HCT116 (cell line): ENCODE measurements at regions not wholly inside any gene's neighbourhood (a gene's known extent, or its start where the extent isn't known, plus 50 kb on each side); places are given as distances from the start of the nearest gene placed in this dataset.

Experiments used
- ATAC-seq: fragments of 200-7000 bp; cut with Tn5 transposase; 2 replicates; pipeline ENCODE4 v1.9.1; 2020; ENCODE audit warnings: mild to moderate bottlenecking, moderate library complexity
- BruUV-seq: library from RNA; stranded (reverse); fragments of 400-500 nt; replicated peaks from 2 replicates; lab custom pipeline; 2021; lab: Mats Ljungman, UMichigan
- CTCF ChIA-PET: fragments of 300-600 bp; sonication (Branson Sonifier 250); formaldehyde crosslinking; loops from one replicate; lab custom pipeline; 2021; ENCODE audit warnings: antibody characterized with exemption; lab: Charles Lee
- POLR2A ChIA-PET: fragments of 300-600, 350-600 bp; sonication (Branson Sonifier 250); formaldehyde crosslinking; loops from one replicate; lab custom pipeline; 2021; ENCODE audit warnings: antibody characterized with exemption; lab: Charles Lee
- RAD21 ChIA-PET, 2 experiments: fragments of 300-600 bp; sonication (Branson Sonifier 250); formaldehyde crosslinking; loops; one replicate each; lab custom pipeline; 2023; ENCODE audit warnings: low total read pairs in 2 of 2; ENCODE audit not compliant: uncharacterized antibody in 2 of 2, unreplicated experiment in 2 of 2, low non-redundant PET in 1 of 2; lab: Charles Lee
- DNase-seq: peaks from one replicate; pipeline ENCODE4 v3.0.0-alpha.2; 2010; ENCODE audit warnings: low read depth, low spot score
- H2AFZ ChIP-seq: fragments of 200-600 bp; shearing (Covaris generic), sonication (generic); 2 replicates; pipeline ENCODE4 v1.6.1; 2017; ENCODE audit warnings: low read depth, mixed run types, mixed read lengths, antibody characterized with exemption, low read length; ENCODE audit not compliant: poor library complexity, severe bottlenecking
- H3K27ac ChIP-seq: 2 replicates; pipeline ENCODE4 v1.5.1; 2012; ENCODE audit warnings: low read depth, low read length
- H3K27me3 ChIP-seq: fragments of 200-600 bp; sonication (generic); 2 replicates; pipeline ENCODE4 v1.6.1; 2016; ENCODE audit warnings: mixed run types, low read length, mixed read lengths; ENCODE audit not compliant: insufficient read depth
- H3K36me3 ChIP-seq, 2 experiments: fragments of 200-500 bp in 1 of 2; fragments of 200-600 bp in 1 of 2; sonication (Bioruptor generic) in 1 of 2; sonication (generic) in 1 of 2; 2 replicates each; pipeline versions ENCODE4 v1.5.1 to v1.6.1; 2014 to 2016; ENCODE audit warnings: low read length in 2 of 2, inconsistent platforms in 1 of 2, mixed read lengths in 1 of 2, mixed run types in 1 of 2; ENCODE audit not compliant: insufficient read depth in 2 of 2, control insufficient read depth in 1 of 2
- H3K4me1 ChIP-seq, 2 experiments: fragments of 200-600 bp in 1 of 2; sonication (generic) in 1 of 2; 2 replicates each; pipeline versions ENCODE4 v1.5.1 to v1.6.1; 2012 to 2017; ENCODE audit warnings: low read length in 2 of 2, inconsistent platforms in 1 of 2, mild to moderate bottlenecking in 1 of 2, mixed read lengths in 1 of 2, mixed run types in 1 of 2, moderate library complexity in 1 of 2; ENCODE audit not compliant: insufficient read depth in 2 of 2, control insufficient read depth in 1 of 2
- H3K4me2 ChIP-seq: fragments of 200-600 bp; sonication (generic); 2 replicates; pipeline ENCODE4 v1.6.1; 2017; ENCODE audit warnings: mixed run types, low read length, mixed read lengths
- H3K4me3 ChIP-seq, 2 experiments: fragments of 200-600 bp in 1 of 2; sonication (generic) in 1 of 2; replicated peaks in 1 of 2; 2 replicates each; pipeline ENCODE4 v1.5.1; 2011 to 2016; ENCODE audit warnings: low read length in 2 of 2, control low read depth in 1 of 2, low read depth in 1 of 2, mild to moderate bottlenecking in 1 of 2, mixed read lengths in 1 of 2, mixed run types in 1 of 2
- H3K79me2 ChIP-seq: fragments of 200-600 bp; sonication (generic); 2 replicates; pipeline ENCODE4 v1.6.1; 2017; ENCODE audit warnings: mild to moderate bottlenecking, mixed run types, low read length, moderate library complexity, mixed read lengths; ENCODE audit not compliant: insufficient read depth
- H3K9ac ChIP-seq: fragments of 200-600 bp; sonication (generic); 2 replicates; pipeline ENCODE4 v1.6.1; 2016; ENCODE audit warnings: low read length, mixed read lengths
- H3K9me2 ChIP-seq: fragments of 200-600 bp; sonication (generic), shearing (Covaris generic); 2 replicates; pipeline ENCODE4 v1.6.1; 2017; ENCODE audit warnings: mixed run types, mild to moderate bottlenecking, moderate library complexity; ENCODE audit not compliant: insufficient read depth
- H3K9me3 ChIP-seq, 2 experiments: fragments of 200-500 bp in 1 of 2; fragments of 200-600 bp in 1 of 2; sonication (Bioruptor generic) in 1 of 2; sonication (generic) in 1 of 2; 2 replicates each; pipeline ENCODE4 v1.6.1; 2014 to 2017; ENCODE audit warnings: low read length in 2 of 2, mixed read lengths in 2 of 2, inconsistent platforms in 1 of 2, low read depth in 1 of 2, mild to moderate bottlenecking in 1 of 2, mixed run types in 1 of 2, moderate library complexity in 1 of 2; ENCODE audit not compliant: control insufficient read depth in 1 of 2, insufficient read depth in 1 of 2
- H4K20me1 ChIP-seq: fragments of 200-600 bp; sonication (generic), shearing (Covaris generic); 2 replicates; pipeline ENCODE4 v1.6.1; 2017; ENCODE audit warnings: mixed run types, mild to moderate bottlenecking, moderate library complexity; ENCODE audit not compliant: insufficient read depth
- CBX3 ChIP-seq: IDR thresholded peaks from 2 replicates; pipeline ENCODE4 v1.6.1; 2012; ENCODE audit warnings: low read depth
- CEBPB ChIP-seq: IDR thresholded peaks from 2 replicates; pipeline ENCODE4 v1.6.1; 2012; ENCODE audit warnings: low read depth
- EGR1 ChIP-seq: IDR thresholded peaks from 2 replicates; pipeline ENCODE4 v1.6.1; 2012; ENCODE audit warnings: low read depth
- ELF1 ChIP-seq: IDR thresholded peaks from 2 replicates; pipeline ENCODE4 v1.6.1; 2012; ENCODE audit warnings: low read depth, borderline replicate concordance
- EZH2phosphoT487 ChIP-seq: fragments of 200-600 bp; IDR thresholded peaks from 2 replicates; pipeline ENCODE4 v1.6.1; 2018; ENCODE audit warnings: antibody characterized with exemption, borderline replicate concordance
- FOSL1 ChIP-seq: IDR thresholded peaks from 2 replicates; pipeline ENCODE4 v1.6.1; 2012; ENCODE audit warnings: low read depth
- JUND ChIP-seq: IDR thresholded peaks from 2 replicates; pipeline ENCODE4 v1.6.1; 2012
- POLR2AphosphoS5 ChIP-seq: IDR thresholded peaks from 2 replicates; pipeline ENCODE4 v1.6.1; 2011; ENCODE audit warnings: mild to moderate bottlenecking, low read depth, low read length, moderate library complexity
- RAD21 ChIP-seq: IDR thresholded peaks from 2 replicates; pipeline ENCODE4 v1.6.1; 2012; ENCODE audit warnings: low read depth, mild to moderate bottlenecking
- SIN3A ChIP-seq: IDR thresholded peaks from 2 replicates; pipeline ENCODE4 v1.6.1; 2012; ENCODE audit warnings: low read depth
- TCF7L2 ChIP-seq: IDR thresholded peaks from 2 replicates; pipeline ENCODE4 v1.7.0; 2011; ENCODE audit warnings: borderline replicate concordance, inconsistent platforms; ENCODE audit not compliant: insufficient read depth, insufficient read length; ENCODE audit errors: extremely low read depth
- YY1 ChIP-seq: IDR thresholded peaks from 2 replicates; pipeline ENCODE4 v1.6.1; 2011; ENCODE audit warnings: low read length, low read depth, moderate library complexity, mild to moderate bottlenecking; ENCODE audit not compliant: insufficient replicate concordance; ENCODE audit errors: extremely low read depth
- ZBTB33 ChIP-seq: IDR thresholded peaks from 2 replicates; pipeline ENCODE4 v1.6.1; 2011; ENCODE audit warnings: mild to moderate bottlenecking, low read length, moderate library complexity; ENCODE audit not compliant: insufficient replicate concordance; ENCODE audit errors: extremely low read depth
- ZFX ChIP-seq: fragments of 450-650 bp; IDR thresholded peaks from 2 replicates; pipeline ENCODE4 v1.6.1; 2017
- ZNF274 ChIP-seq: fragments of 200-500 bp; sonication (Bioruptor generic); IDR thresholded peaks from 2 replicates; pipeline ENCODE4 v1.6.1; 2014; ENCODE audit warnings: mild to moderate bottlenecking, low read depth, low read length, inconsistent platforms
- intact Hi-C: fragments of 100-400 bp; cut with micrococcal nuclease; formaldehyde crosslinking; loops from 2 replicates; pipeline ENCODE4 v1.10.0; 2022
- TF ChIP-seq, protein P1 (sequence below), 3 experiments: fragments of 200-600 bp in 1 of 3; sonication (generic) in 1 of 3; IDR thresholded peaks in 2 of 3; conservative IDR thresholded peaks in 1 of 3; 2 replicates each; pipeline ENCODE4 v1.5.1; 2012 to 2017; ENCODE audit warnings: low read depth in 2 of 3, low read length in 2 of 3, antibody characterized with exemption in 1 of 3, borderline replicate concordance in 1 of 3, control low read depth in 1 of 3, mild to moderate bottlenecking in 1 of 3, mixed read lengths in 1 of 3, mixed run types in 1 of 3, moderate library complexity in 1 of 3; ENCODE audit not compliant: insufficient read depth in 1 of 3

DNA sequence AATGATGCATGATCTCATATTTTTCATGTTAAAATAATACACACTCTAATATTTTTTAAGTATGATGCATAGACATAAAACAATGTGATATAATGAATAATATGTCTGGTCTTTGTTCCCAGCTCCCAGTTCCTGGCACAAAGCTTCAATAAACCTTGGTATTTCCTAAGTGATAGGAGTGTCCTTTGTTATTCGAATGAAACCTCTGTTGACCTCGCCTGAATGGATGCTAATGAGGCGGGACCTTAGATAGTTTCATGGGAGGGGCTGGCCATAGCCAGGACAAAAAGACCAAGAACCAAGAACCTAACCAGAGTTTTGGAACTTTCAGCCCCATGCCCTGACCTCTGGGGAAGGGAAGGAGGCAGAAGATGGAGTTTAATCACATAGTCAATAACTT, 257.7 kb upstream of the COPS8 start:
- Histone ChIP-seq H3K4me2 (no peak overlapping the region), H3K27ac (no peak overlapping the region), H3K4me3 (no peak overlapping the region), H3K36me3 (no peaks in the 10 kb centered on the region), H4K20me1 (no peaks in the 10 kb centered on the region), H3K79me2 (no peaks in the 10 kb centered on the region), H3K27me3 (peaks cover 30% of the 10 kb centered on the region), H3K9ac (no peak overlapping the region), H3K9me3 (no peaks in the 10 kb centered on the region), H3K4me1 (no peaks in the 10 kb centered on the region), H2AFZ (no peak overlapping the region), H3K9me2 (no peaks in the 10 kb centered on the region)
- TF ChIP-seq POLR2AphosphoS5 (no peak), CBX3 (no peak), FOSL1 (no peak), ZBTB33 (no peak), EZH2phosphoT487 (no peak), JUND (no peak), SIN3A (no peak), RAD21 (no peak), TCF7L2 (no peak), ELF1 (no peak), ZFX (no peak), CEBPB (no peak), EGR1 (no peak), YY1 (no peak), ZNF274 (no peak)
- TF ChIP-seq, protein P1, sequence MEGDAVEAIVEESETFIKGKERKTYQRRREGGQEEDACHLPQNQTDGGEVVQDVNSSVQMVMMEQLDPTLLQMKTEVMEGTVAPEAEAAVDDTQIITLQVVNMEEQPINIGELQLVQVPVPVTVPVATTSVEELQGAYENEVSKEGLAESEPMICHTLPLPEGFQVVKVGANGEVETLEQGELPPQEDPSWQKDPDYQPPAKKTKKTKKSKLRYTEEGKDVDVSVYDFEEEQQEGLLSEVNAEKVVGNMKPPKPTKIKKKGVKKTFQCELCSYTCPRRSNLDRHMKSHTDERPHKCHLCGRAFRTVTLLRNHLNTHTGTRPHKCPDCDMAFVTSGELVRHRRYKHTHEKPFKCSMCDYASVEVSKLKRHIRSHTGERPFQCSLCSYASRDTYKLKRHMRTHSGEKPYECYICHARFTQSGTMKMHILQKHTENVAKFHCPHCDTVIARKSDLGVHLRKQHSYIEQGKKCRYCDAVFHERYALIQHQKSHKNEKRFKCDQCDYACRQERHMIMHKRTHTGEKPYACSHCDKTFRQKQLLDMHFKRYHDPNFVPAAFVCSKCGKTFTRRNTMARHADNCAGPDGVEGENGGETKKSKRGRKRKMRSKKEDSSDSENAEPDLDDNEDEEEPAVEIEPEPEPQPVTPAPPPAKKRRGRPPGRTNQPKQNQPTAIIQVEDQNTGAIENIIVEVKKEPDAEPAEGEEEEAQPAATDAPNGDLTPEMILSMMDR (IDR thresholded peaks at IDR 0.05 in 2 of 3, conservative IDR thresholded peaks at IDR 0.05 in 1 of 3; ENCODE audit: borderline replicate concordance in 1 of 3, insufficient read depth in 1 of 3, low read depth in 2 of 3, low read length in 2 of 3): no peak
- RAD21 ChIA-PET: no interaction called here
- POLR2A ChIA-PET: no interaction called here
- BruUV-seq: no TSS peak
- ATAC-seq (no peak), DNase-seq (no peak)
- CTCF ChIA-PET: no interaction called here
- intact Hi-C loops: no loop called here
